Activated CD4-positive, alpha-beta memory T cell treated with anti-CD3 and anti-CD28 coated beads for 36 hours (primary cell): ENCODE measurements at regions not wholly inside any gene's neighbourhood (a gene's known extent, or its start where the extent isn't known, plus 50 kb on each side); places are given as distances from the start of the nearest gene placed in this dataset.

ENCODE experiments used
- CTCF ChIA-PET: fragments of 350-600 bp; sonication (Branson Sonifier 250); formaldehyde crosslinking; loops from one replicate; lab custom pipeline; 2021; ENCODE audit warnings: antibody characterized with exemption, inconsistent platforms; lab: Charles Lee
- POLR2A ChIA-PET: fragments of 350-600 bp; sonication (Branson Sonifier 250); formaldehyde crosslinking; loops from one replicate; lab custom pipeline; 2021; ENCODE audit warnings: antibody characterized with exemption; lab: Charles Lee
- DNase-seq: peaks from one replicate; pipeline ENCODE4 v3.0.0-alpha.2; 2020
- H3K27ac Mint-ChIP-seq: one replicate; pipeline ENCODE4 v1.8.0; 2021; ENCODE audit warnings: mixed read lengths
- H3K27me3 Mint-ChIP-seq: one replicate; pipeline ENCODE4 v1.8.0; 2021; ENCODE audit warnings: mixed read lengths
- H3K36me3 Mint-ChIP-seq: one replicate; pipeline ENCODE4 v1.8.0; 2021; ENCODE audit warnings: mixed read lengths
- H3K4me1 Mint-ChIP-seq: one replicate; pipeline ENCODE4 v1.8.0; 2021; ENCODE audit warnings: low read depth, mixed read lengths
- H3K4me3 Mint-ChIP-seq: one replicate; pipeline ENCODE4 v1.8.0; 2021; ENCODE audit warnings: mild to moderate bottlenecking, mixed read lengths
- H3K9me3 Mint-ChIP-seq: one replicate; pipeline ENCODE4 v1.8.0; 2021; ENCODE audit warnings: mixed read lengths
- intact Hi-C: fragments of 100-400 bp; cut with micrococcal nuclease; formaldehyde crosslinking; loops from one replicate; pipeline ENCODE4 v1.15.1; 2023

GRCh38 chr11:95522874-95523273, 266.7 kb downstream of the FAM76B start:
- H3K9me3 Mint-ChIP-seq = no peaks in the 10 kb centered on the region
- intact Hi-C loops = no loop called here
- H3K27me3 Mint-ChIP-seq = no peaks in the 10 kb centered on the region
- no peak overlapping the region for H3K27ac Mint-ChIP-seq
- H3K4me1 Mint-ChIP-seq = no peaks in the 10 kb centered on the region
- H3K36me3 Mint-ChIP-seq = no peaks in the 10 kb centered on the region
- ChIA-PET POLR2A (no interaction called here), CTCF (interaction anchor here (0.7 kb wide), 1 partner anchor 182 kb away, joined by 3 read pairs; no protein-coding TSS in a partner anchor)
- no peak overlapping the region for H3K4me3 Mint-ChIP-seq
- DNase-seq = no peak

GRCh38 chr11:95521862-95522261, 267.7 kb downstream of the FAM76B start:
- Mint-ChIP-seq H3K27ac (no peak overlapping the region), H3K9me3 (no peaks in the 10 kb centered on the region), H3K27me3 (no peaks in the 10 kb centered on the region), H3K36me3 (no peaks in the 10 kb centered on the region), H3K4me3 (no peak overlapping the region), H3K4me1 (no peaks in the 10 kb centered on the region)
- no peak for DNase-seq
- POLR2A ChIA-PET = no interaction called here
- intact Hi-C loops = no loop called here
- CTCF ChIA-PET = interaction anchor here (1.0 kb wide), 1 partner anchor 11 kb away, joined by 3 read pairs; no protein-coding TSS in a partner anchor

- Mint-ChIP-seq H3K36me3 (no peaks in the 10 kb centered on the region), H3K9me3 (no peaks in the 10 kb centered on the region), H3K4me3 (no peak overlapping the region), H3K4me1 (no peaks in the 10 kb centered on the region), H3K27ac (no peak overlapping the region), H3K27me3 (no peaks in the 10 kb centered on the region)
- DNase-seq = no peak
- POLR2A ChIA-PET = no interaction called here
- CTCF ChIA-PET = no interaction called here
- intact Hi-C loops = no loop called here
These were observed 268.4 kb downstream of the FAM76B start for GRCh38 chr11:95521133-95521542.

DNA sequence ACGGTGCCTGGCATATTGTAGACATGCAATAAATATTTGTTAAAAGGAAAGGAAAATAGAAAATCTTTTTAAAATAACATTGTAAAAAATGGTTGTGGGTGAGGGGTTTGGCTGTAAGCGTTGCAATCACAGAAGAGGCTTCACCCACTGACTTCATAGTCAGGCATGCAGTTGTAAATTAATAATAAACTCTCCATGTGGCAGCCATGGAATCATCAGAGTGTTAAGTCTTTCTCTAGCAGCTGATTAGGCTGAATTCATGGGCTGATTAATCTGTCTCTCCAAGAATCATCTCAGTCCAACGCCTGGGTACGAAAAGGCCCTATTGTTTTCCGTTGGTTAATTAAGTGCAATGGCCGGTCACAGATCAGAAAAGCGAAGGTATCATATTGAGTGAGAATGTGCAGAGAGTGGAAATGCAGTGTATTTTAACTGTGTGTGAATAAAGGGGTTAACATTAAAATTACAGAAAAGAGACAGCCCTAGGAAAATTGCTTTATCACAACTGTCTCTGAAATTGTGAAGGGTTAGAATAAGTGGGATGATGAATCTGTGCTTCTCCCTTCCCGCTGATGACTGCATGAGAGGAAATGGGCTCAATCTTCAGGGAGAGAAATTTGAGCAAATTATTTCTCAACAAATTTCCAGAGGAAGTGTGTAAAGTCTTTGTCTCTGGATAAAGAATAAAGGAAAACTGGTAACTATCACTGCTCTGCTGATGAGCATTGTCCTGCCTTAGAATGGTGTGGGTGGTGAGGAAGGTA, 269.0 kb downstream of the FAM76B start:
- DNase-seq = no peak
- Mint-ChIP-seq H3K4me1 (no peaks in the 10 kb centered on the region), H3K9me3 (no peaks in the 10 kb centered on the region), H3K4me3 (no peak overlapping the region), H3K27me3 (no peaks in the 10 kb centered on the region), H3K36me3 (no peaks in the 10 kb centered on the region), H3K27ac (no peak overlapping the region)
- intact Hi-C loops = no loop called here
- ChIA-PET CTCF (interaction anchor here (0.6 kb wide), 1 partner anchor 406 kb away, joined by 3 read pairs; no protein-coding TSS in a partner anchor), POLR2A (no interaction called here)

- Mint-ChIP-seq H3K27me3 (no peaks in the 10 kb centered on the region), H3K27ac (no peak overlapping the region), H3K9me3 (no peaks in the 10 kb centered on the region), H3K4me1 (no peaks in the 10 kb centered on the region), H3K4me3 (no peak overlapping the region), H3K36me3 (no peaks in the 10 kb centered on the region)
- intact Hi-C loops = no loop called here
- ChIA-PET POLR2A (no interaction called here), CTCF (interaction anchor here (0.6 kb wide), 1 partner anchor 405 kb away, joined by 3 read pairs; no protein-coding TSS in a partner anchor)
- DNase-seq = no peak
These were observed 269.7 kb downstream of the FAM76B start for GRCh38 chr11:95519912-95520311.

GRCh38 chr11:95517453-95517852, 272.1 kb downstream of the FAM76B start:
- Mint-ChIP-seq H3K4me1 (no peaks in the 10 kb centered on the region), H3K4me3 (no peak overlapping the region), H3K27ac (no peak overlapping the region), H3K9me3 (no peaks in the 10 kb centered on the region), H3K36me3 (no peaks in the 10 kb centered on the region), H3K27me3 (no peaks in the 10 kb centered on the region)
- ChIA-PET POLR2A (interaction anchor here (1.1 kb wide), 1 partner anchor 28 kb away, joined by 3 read pairs; no protein-coding TSS in a partner anchor), CTCF (interaction anchor here (0.8 kb wide), 1 partner anchor 188 kb away, joined by 3 read pairs; no protein-coding TSS in a partner anchor)
- intact Hi-C loops = no loop called here
- no peak for DNase-seq

- no peaks in the 10 kb centered on the region for H3K27me3 Mint-ChIP-seq
- no peak overlapping the region for H3K4me3 Mint-ChIP-seq
- POLR2A ChIA-PET = no interaction called here
- no peak for DNase-seq
- CTCF ChIA-PET = no interaction called here
- H3K36me3 Mint-ChIP-seq = no peaks in the 10 kb centered on the region
- intact Hi-C loops = no loop called here
- H3K27ac Mint-ChIP-seq = no peak overlapping the region
- no peaks in the 10 kb centered on the region for H3K4me1 Mint-ChIP-seq
- no peaks in the 10 kb centered on the region for H3K9me3 Mint-ChIP-seq
These were observed 272.8 kb downstream of the FAM76B start for GRCh38 chr11:95516786-95517185.

- intact Hi-C loops = no loop called here
- ChIA-PET CTCF (interaction anchor here (1.5 kb wide), 1 partner anchor 189 kb away, joined by 5 read pairs; no protein-coding TSS in a partner anchor), POLR2A (no interaction called here)
- no peaks in the 10 kb centered on the region for H3K9me3 Mint-ChIP-seq
- no peaks in the 10 kb centered on the region for H3K4me1 Mint-ChIP-seq
- no peak for DNase-seq
- no peaks in the 10 kb centered on the region for H3K27me3 Mint-ChIP-seq
- no peak overlapping the region for H3K4me3 Mint-ChIP-seq
- H3K27ac Mint-ChIP-seq = no peak overlapping the region
- H3K36me3 Mint-ChIP-seq = no peaks in the 10 kb centered on the region
These were observed 273.4 kb downstream of the FAM76B start for GRCh38 chr11:95516175-95516574.

DNA sequence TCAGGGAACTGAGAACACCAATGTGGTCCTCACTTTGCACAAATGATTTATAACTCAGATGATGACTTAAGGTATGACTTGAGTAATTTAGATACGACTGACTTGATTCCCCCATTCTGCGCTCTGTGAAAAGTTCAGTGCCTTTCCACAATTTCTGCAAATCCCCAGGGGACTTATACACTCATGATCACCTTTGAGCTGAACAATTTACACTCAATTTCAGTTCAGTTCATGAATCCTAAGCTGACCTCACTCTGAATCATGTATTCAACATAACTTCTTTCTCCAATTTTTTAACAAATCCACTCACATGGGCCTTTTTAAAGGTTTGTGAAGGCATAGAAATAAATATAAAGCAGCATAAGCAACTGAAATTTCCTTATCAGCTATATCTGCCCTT, 274.2 kb downstream of the FAM76B start:
- H3K4me3 Mint-ChIP-seq = no peak overlapping the region
- no peaks in the 10 kb centered on the region for H3K27me3 Mint-ChIP-seq
- H3K9me3 Mint-ChIP-seq = no peaks in the 10 kb centered on the region
- CTCF ChIA-PET = interaction anchor here (1.5 kb wide), 1 partner anchor 190 kb away, joined by 5 read pairs; no protein-coding TSS in a partner anchor
- H3K36me3 Mint-ChIP-seq = no peaks in the 10 kb centered on the region
- POLR2A ChIA-PET = no interaction called here
- no peaks in the 10 kb centered on the region for H3K4me1 Mint-ChIP-seq
- DNase-seq = no peak
- intact Hi-C loops = no loop called here
- no peak overlapping the region for H3K27ac Mint-ChIP-seq

DNA sequence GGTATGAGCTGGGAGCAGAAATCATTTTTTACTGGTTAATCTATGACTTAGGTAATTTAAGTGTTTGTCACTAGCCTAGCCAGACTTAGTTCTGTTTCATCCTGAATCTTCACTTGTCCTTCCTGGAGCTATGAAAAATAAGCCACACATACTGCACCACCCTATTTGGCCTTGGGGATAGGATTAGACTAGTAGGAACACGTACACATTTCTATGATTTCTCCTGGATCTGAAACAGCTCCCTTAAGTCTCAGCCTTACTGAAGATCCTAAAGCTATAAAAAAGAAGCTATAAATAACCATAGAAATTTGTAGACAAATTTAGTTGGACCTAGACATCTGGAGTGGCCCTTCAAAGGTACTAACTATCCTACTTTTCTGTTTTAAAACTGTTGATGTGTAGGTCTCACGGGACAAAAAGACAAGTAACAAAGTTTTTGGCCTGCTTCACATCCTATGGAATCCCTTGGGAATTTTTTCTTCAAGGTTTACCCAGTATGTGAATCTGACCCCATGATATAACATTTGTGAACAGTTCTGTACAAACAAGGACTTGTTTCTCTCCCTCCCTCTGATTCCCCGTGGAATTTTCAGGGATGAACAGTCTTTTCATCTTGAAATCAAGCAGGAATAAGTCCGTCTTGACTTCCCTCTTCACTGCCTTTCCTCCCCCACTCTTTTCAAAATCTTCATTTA, 275.0 kb downstream of the FAM76B start:
- no peaks in the 10 kb centered on the region for H3K36me3 Mint-ChIP-seq
- ChIA-PET POLR2A (interaction anchor here (0.5 kb wide), 1 partner anchor 110 kb away, joined by 3 read pairs; no protein-coding TSS in a partner anchor), CTCF (no interaction called here)
- H3K27me3 Mint-ChIP-seq = no peaks in the 10 kb centered on the region
- no peaks in the 10 kb centered on the region for H3K4me1 Mint-ChIP-seq
- no peak overlapping the region for H3K4me3 Mint-ChIP-seq
- H3K9me3 Mint-ChIP-seq = no peaks in the 10 kb centered on the region
- no peak for DNase-seq
- H3K27ac Mint-ChIP-seq = no peak overlapping the region
- intact Hi-C loops = no loop called here

DNA sequence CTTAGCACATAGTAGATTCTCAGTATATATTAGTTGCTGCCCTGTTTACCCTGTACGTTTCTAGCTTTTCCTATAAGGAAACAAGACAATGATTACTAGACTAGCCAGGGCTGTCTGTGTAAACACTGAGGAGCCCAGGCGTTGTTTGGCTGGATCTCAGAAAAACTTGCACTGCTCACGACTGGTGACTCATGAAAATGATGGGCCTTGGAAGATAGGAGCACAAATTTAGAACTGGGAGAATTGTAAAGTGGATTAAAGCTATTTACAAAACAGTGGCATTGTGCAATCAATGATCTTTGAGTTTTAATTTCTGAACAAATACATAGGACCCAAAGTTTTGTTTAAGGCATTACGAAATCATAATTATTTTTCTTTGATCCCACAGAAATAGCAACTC, 276.9 kb downstream of the FAM76B start:
- H3K9me3 Mint-ChIP-seq = no peaks in the 10 kb centered on the region
- no peaks in the 10 kb centered on the region for H3K4me1 Mint-ChIP-seq
- no peaks in the 10 kb centered on the region for H3K36me3 Mint-ChIP-seq
- POLR2A ChIA-PET = no interaction called here
- CTCF ChIA-PET = interaction anchor here (0.7 kb wide), 1 partner anchor 359 kb away, joined by 3 read pairs; no protein-coding TSS in a partner anchor
- no peaks in the 10 kb centered on the region for H3K27me3 Mint-ChIP-seq
- no peak overlapping the region for H3K27ac Mint-ChIP-seq
- intact Hi-C loops = no loop called here
- no peak for DNase-seq
- H3K4me3 Mint-ChIP-seq = no peak overlapping the region

GRCh38 chr11:95512177-95512576, 277.4 kb downstream of the FAM76B start:
- Mint-ChIP-seq H3K4me1 (no peaks in the 10 kb centered on the region), H3K4me3 (no peak overlapping the region), H3K27ac (no peak overlapping the region), H3K9me3 (no peaks in the 10 kb centered on the region), H3K27me3 (no peaks in the 10 kb centered on the region), H3K36me3 (no peaks in the 10 kb centered on the region)
- no peak for DNase-seq
- ChIA-PET CTCF (interaction anchor here (0.7 kb wide), 1 partner anchor 359 kb away, joined by 3 read pairs; no protein-coding TSS in a partner anchor), POLR2A (no interaction called here)
- intact Hi-C loops = no loop called here
